ENCODE measurements at regions not wholly inside any gene's neighbourhood (a gene's known extent, or its start where the extent isn't known, plus 50 kb on each side); places are given as distances from the start of the nearest gene placed in this dataset.

DNA sequence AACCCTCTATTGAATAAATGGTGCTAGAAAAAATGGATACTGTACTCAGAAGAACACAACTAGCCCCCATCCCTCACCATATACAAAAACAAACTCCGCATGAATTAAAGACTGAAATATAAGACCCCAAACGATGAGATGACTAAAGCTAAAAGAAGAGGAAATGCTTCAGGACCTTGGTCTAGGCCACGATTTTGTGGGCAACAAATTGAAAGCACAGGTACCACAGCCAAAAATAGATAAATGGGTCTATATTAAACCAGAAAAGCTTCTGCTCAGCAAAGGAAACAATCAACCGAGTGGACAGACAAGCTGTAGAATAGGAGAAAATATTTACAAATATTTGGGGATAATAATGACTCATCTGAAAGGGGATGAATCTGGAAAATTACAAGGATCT, 86.4 kb upstream of the DHRSX start:
- H3K9me3 Mint-ChIP-seq (ENCODE audit: low read depth) = no peaks in the 10 kb centered on the region
- H3K27ac Mint-ChIP-seq = no peak overlapping the region
- peaks cover 5% of the 10 kb centered on the region for H3K4me1 Mint-ChIP-seq (ENCODE audit: low read depth)
- no peak overlapping the region for H3K4me3 Mint-ChIP-seq (ENCODE audit: low read depth)
- DNase-seq (ENCODE audit: low spot score, unreplicated experiment) = no peak
- peaks cover 1% of the 10 kb centered on the region for H3K36me3 Mint-ChIP-seq (ENCODE audit: insufficient read depth)
- peaks cover 45% of the 10 kb centered on the region for H3K27me3 Mint-ChIP-seq
- TF ChIP-seq, protein P1, sequence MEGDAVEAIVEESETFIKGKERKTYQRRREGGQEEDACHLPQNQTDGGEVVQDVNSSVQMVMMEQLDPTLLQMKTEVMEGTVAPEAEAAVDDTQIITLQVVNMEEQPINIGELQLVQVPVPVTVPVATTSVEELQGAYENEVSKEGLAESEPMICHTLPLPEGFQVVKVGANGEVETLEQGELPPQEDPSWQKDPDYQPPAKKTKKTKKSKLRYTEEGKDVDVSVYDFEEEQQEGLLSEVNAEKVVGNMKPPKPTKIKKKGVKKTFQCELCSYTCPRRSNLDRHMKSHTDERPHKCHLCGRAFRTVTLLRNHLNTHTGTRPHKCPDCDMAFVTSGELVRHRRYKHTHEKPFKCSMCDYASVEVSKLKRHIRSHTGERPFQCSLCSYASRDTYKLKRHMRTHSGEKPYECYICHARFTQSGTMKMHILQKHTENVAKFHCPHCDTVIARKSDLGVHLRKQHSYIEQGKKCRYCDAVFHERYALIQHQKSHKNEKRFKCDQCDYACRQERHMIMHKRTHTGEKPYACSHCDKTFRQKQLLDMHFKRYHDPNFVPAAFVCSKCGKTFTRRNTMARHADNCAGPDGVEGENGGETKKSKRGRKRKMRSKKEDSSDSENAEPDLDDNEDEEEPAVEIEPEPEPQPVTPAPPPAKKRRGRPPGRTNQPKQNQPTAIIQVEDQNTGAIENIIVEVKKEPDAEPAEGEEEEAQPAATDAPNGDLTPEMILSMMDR (IDR thresholded peaks at IDR 0.05; ENCODE audit: unreplicated experiment) = no peak

DNA sequence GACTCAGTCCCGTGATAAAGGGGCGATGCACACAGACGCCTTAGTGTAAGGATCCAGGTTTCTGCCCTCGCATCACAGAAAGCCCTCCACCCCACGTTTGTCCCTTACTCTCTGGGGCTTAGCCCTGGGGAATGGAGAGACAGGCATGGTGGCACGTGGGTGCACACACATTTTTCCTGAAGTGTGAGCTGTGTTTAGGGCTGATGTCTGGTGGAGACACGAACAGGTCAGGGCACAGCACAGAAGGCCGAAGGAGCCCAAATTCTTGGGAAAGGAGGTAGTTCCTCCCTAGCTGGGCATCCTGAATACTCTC, 84.3 kb upstream of the DHRSX start:
- H3K4me3 Mint-ChIP-seq (ENCODE audit: low read depth) = peak overlapping the region; percentile 78
- no peak overlapping the region for H3K27ac Mint-ChIP-seq
- DNase-seq (ENCODE audit: low spot score, unreplicated experiment) = no peak
- H3K36me3 Mint-ChIP-seq (ENCODE audit: insufficient read depth) = peaks cover 1% of the 10 kb centered on the region
- H3K27me3 Mint-ChIP-seq = peaks cover 61% of the 10 kb centered on the region
- TF ChIP-seq, protein P1 (IDR thresholded peaks at IDR 0.05; ENCODE audit: unreplicated experiment) = no peak
- H3K4me1 Mint-ChIP-seq (ENCODE audit: low read depth) = peaks cover 3% of the 10 kb centered on the region
- H3K9me3 Mint-ChIP-seq (ENCODE audit: low read depth) = no peaks in the 10 kb centered on the region

DNA sequence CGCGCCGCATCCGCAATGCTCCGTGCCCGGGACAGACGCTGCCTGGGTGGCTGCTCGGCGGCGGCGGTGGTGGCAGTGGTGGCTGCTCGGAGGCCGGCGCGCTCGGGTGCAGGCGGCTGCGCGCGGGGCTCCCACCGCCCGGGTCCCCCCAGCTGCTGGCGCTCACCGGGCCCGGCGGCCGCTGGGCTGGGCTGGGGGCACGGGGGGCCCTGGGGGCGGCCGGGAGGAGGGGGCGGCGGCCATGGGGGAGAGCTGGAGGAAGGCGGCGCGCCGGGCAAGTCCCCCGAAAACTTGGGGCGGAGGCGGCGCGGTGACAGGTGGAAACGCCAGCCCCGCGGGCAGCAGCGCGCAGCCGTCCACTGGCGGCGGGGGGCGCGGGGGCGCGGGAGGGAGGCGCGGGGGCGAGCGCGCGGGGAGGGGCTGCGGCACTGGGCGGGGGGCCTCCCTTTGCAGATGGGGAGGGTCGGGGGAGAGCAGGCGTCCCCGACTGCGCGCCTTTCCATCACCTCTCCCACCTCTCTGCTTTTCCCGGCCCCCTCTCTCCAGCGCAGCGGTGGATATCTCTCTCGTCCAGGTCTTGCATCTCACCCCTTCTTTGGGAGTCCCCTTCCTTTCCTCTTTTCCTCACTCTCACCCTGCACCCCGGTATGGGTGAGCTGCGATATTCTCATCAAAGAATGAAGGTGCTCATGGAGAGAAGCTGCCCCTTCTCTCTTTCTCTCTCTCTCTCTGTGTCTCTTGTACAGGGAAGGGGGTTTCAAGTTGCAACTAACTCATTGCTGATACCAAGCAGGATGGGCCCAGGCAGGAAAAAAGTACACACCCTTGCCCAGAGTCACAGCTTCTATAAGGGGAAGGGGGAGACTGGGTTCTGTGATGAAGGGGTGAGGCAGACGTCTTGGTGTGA, 83.7 kb upstream of the DHRSX start:
- DNase-seq (ENCODE audit: low spot score, unreplicated experiment) = no peak
- H3K36me3 Mint-ChIP-seq (ENCODE audit: insufficient read depth) = peaks cover 1% of the 10 kb centered on the region
- no peaks in the 10 kb centered on the region for H3K9me3 Mint-ChIP-seq (ENCODE audit: low read depth)
- H3K4me1 Mint-ChIP-seq (ENCODE audit: low read depth) = peaks cover 3% of the 10 kb centered on the region
- H3K27ac Mint-ChIP-seq = no peak overlapping the region
- peak overlapping the region; percentile 78 for H3K4me3 Mint-ChIP-seq (ENCODE audit: low read depth)
- peaks cover 62% of the 10 kb centered on the region for H3K27me3 Mint-ChIP-seq
- TF ChIP-seq, protein P1 (IDR thresholded peaks at IDR 0.05; ENCODE audit: unreplicated experiment) = no peak

DNA sequence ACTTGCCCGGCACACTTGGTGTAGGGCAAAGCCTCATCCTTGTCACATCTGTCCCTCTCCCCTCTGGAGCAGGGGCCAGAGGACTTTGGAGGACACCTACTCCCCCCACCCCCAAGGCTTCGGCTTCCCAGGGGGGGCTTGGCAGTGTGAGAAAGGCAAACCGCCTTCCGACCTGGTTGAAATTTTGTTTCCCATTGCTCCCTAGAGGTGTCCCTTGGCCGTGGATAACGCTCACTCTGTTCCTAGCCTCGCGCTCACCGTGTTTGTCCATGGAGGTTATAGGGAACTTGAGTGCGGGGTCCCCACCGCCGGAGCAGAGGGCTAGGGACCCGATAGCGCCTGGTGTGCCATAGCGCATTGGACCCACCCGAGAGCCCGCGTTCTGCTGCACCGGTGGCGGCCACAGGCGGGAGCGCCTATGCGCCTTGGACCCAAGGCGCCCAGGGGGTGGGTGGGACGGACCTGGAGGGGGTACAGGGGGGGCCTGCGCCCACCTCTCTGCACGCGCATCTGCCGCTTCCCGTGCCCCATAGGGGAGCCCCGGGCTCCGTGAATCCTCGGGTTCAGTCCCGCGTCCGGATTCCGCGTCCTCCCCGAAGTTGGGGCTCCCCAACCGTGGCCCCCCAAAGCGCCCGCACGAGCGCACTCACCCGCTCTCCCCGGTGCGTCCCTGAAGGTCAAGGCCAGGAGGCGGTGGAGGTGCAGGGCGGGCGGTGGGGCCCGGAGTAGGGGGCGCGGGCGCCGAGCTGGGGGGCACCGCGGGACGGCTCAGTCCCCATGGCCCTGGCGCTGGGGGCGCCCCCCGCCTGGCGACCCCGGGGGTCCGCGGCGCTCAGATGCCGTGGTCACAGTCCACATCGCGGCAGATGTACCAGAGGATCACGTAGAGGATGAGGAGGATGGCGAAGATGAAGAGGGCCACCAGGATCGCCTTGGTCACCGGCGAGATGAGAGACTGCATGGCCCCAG, 82.7 kb upstream of the DHRSX start:
- DNase-seq (ENCODE audit: low spot score, unreplicated experiment) = no peak
- H3K4me3 Mint-ChIP-seq (ENCODE audit: low read depth) = peak overlapping the region; percentile 20

DNA sequence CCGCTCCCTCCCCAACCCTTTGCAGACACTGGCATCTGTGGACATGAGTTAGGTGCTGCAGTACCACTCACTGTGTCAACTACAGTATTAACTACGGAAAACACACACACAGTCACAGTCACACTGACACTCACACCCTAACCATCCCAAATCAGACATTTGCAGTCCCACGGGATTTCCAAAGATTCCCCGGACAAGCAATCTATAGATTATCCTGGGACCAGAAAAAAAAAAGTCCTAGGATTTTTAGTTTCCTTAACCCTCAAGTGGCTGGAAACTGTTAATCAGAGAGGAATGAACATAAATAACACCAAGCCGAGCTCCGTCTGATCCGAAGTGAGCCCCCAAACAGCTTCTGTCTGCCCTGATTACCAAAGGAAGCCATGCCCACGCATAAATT, 81.9 kb upstream of the DHRSX start:
- no peak overlapping the region for H3K27ac Mint-ChIP-seq
- TF ChIP-seq, protein P1 (IDR thresholded peaks at IDR 0.05; ENCODE audit: unreplicated experiment) = no peak
- H3K4me3 Mint-ChIP-seq (ENCODE audit: low read depth) = peak overlapping the region; percentile 5
- H3K9me3 Mint-ChIP-seq (ENCODE audit: low read depth) = no peaks in the 10 kb centered on the region
- DNase-seq (ENCODE audit: low spot score, unreplicated experiment) = no peak
- no peaks in the 10 kb centered on the region for H3K36me3 Mint-ChIP-seq (ENCODE audit: insufficient read depth)
- peaks cover 62% of the 10 kb centered on the region for H3K27me3 Mint-ChIP-seq
- H3K4me1 Mint-ChIP-seq (ENCODE audit: low read depth) = peaks cover 10% of the 10 kb centered on the region

More for the DNA sequence above, 82.7 kb upstream of the DHRSX start:
- peaks cover 67% of the 10 kb centered on the region for H3K27me3 Mint-ChIP-seq
- no peaks in the 10 kb centered on the region for H3K9me3 Mint-ChIP-seq (ENCODE audit: low read depth)
- no peak overlapping the region for H3K27ac Mint-ChIP-seq
- H3K4me1 Mint-ChIP-seq (ENCODE audit: low read depth) = peaks cover 9% of the 10 kb centered on the region
- TF ChIP-seq, protein P1 (IDR thresholded peaks at IDR 0.05; ENCODE audit: unreplicated experiment) = no peak
- H3K36me3 Mint-ChIP-seq (ENCODE audit: insufficient read depth) = no peaks in the 10 kb centered on the region

All from progenitor cell of endocrine pancreas (in vitro differentiated cells).